Stimulated activated CD8-positive, alpha-beta memory T cell treated with anti-CD3 and anti-CD28 coated beads, Interleukin-15, amount 100 ng/mL, for 4 hours (primary cell): ENCODE measurements at regions not wholly inside any gene's neighbourhood (a gene's known extent, or its start where the extent isn't known, plus 50 kb on each side); places are given as distances from the start of the nearest gene placed in this dataset.
A peak's percentile ranks its signal among the peaks of the same experiment; 100 is the strongest.
"Not testable (repeated sequence)": the region's sequence is repeated elsewhere in the genome, so short reads cannot be mapped to it uniquely, and the experiment has no call there.

ENCODE experiments used
- DNase-seq, 2 donors: peaks; one replicate each; pipeline ENCODE4 v3.0.0-alpha.2; 2020; ENCODE audit warnings: low read depth in 2 of 2

DNA sequence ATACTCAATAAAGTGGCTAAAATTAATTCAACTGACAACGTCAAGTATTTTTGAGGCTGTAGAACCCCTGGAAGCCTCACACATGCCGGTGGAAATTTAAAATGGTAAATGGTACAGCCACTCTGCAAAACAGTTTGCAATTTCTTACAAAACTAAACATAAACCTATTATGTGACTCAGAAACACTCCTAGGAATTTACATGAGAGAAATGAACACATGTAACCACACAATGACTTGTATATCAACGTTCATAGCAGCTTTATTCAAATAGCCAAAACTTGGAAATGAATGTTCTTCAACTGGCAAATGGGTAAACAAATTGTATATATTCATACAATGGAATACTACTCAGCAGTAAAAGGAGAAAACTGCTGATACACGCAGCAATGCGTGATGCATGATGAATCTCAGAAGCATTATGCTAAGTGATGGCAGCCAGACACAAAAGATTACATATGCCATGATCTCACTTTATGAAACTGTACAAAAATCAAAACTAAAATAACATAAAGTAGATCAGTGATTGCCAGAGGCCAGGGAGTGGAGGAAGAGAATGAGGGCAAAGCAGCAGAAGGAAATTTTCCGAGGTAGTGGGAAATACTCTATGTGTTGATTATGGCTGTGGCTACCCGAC lies 112.5 kb downstream of the FAM50B start:
- DNase-seq = no peak

DNA sequence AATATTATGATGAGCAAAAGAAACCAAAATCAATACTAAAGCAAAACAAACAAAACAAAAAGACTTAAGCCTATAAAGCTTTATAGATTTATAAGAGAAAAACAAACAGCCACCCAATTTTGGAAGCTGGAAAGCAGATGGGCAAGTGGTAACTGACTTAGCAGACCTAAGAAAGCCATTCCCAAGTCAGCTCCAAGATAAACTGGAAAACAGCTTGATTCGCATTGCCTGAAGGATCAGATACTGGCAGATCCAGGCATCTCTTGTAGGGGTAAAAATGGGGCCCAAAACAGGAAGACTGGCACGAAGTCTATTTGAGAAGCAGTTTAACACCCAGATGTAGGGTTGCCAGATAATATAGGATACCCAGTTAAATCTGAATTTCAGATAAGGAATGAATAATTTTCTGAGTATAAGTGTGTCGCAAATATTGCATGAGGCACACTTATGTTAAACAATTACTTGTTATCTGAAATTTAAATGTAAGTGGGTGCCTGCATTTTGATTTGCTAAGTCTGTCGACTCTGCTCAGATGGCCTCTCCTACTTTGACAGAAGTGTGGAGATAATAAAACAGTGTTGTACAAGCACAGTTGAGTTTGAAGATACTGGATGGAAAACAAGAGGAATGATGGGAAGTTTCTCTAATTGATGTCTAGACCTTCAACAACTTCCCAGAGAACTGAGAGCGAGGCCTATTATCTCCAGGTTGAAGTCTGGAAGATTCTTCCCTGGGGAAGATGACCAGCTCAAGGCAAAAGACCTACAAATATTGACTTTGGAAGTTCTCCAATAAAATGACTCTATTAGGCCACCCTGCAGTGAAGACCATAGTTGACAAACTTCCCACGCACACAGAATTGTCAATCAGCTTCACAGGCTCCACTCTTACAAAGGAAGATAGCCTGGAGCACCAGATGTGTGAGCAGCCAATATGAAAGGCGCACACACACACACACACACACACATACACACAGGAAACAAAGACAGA lies 113.4 kb downstream of the FAM50B start:
- DNase-seq = no peak

DNA sequence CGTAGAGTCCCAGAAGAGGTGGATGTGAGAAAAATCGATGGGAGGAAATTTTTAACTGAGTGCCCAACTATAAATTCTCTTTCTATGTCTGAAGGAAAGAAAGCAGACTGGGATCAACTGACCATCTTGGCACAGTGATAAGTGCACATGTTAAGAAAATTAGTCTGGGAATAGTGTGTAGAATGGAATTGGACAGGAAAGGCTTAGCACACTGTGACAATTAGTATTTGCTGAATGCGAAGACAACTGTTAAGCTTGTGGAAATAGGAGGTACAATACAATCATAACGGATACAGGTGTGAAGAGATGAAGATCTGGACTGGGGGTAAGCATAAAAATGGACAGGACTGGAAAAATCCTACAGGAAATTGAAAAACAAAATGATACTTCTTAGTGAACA lies 114.3 kb downstream of the FAM50B start:
- no peak for DNase-seq

GRCh38 chr6:3965071-3965718 lies 113.7 kb downstream of the FAM217A start:
- no peak for DNase-seq

DNA sequence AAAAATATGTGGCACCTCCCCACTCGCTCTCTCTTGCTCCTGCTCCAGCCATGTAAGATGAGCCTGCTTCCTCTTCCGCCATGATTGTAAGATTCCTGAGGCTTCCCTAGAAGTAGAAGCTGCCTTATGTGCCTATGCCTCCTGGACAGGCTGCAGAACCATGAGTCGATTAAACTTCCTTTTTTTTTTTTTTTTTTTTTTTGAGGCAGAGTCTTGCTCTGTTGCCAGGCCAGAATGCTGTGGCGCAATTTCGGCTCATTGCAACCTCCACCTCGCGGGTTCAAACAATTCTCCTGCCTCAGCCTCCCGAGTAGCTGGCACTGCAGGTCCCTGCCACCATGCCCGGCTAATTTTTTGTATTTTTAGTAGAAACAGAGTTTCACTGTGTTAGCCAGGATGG lies 112.5 kb downstream of the FAM217A start:
- DNase-seq = no peak

GRCh38 chr6:3970097-3970496 lies 108.8 kb downstream of the FAM217A start:
- no peak for DNase-seq

GRCh38 chr6:3973152-3973551 lies 105.8 kb downstream of the FAM217A start:
- DNase-seq = not testable (repeated sequence)

DNA sequence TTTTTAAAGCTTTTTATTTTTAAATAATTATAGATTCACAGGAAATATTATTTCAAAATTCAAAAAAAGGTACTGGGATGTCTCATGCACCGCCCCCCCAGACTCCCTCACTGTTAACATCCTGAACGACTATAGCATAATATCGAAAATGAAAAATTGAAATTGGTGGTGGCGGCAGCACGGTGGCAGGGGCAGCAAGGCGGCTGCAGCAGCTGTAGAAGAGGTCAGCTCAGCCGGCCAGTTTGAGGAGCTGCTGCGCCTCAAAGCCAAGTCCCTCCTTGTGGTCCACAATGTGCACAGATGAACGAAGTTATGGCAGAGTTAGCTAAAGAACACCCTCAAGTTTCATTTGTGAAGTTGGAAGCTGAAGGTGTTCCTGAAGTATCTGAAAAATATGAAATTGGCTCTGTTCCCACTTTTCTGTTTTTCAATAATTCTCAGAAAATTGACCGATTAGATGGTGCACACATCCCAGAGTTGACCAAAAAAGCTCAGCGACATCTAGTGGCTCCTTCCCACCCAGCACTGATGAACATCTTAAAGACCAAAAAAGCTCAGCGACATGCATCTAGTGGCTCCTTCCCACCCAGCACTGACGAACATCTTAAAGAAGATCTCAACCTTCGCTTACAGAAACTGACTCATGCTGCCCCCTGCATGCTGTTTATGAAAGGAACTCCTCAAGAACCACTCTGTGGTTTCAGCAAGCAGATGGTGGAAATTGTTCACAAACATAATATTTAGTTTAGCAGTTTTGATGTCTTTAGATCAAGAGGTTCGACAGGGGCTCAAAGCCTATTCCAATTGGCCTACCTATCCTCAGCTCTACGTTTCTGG lies 100.8 kb downstream of the FAM217A start:
- peak in 1 of 2 donors; percentile 21 for DNase-seq

DNA sequence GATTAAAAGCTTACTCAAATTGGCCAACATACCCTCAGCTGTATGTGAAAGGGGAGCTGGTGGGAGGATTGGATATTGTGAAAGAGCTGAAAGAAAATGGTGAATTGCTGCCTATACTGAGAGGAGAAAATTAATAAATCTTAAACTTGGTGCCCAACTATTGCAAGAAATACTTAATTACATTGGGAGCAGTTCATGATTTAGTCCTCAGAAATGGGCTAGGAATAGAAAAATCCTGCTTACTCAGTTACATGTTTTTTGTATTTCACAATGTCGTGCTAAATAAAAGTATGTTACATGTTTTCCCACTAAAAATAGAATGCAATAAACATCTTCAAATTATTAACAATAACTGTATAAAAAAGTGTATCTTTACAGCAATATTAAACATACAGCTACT lies 100.0 kb downstream of the FAM217A start:
- DNase-seq = not testable (repeated sequence)

DNA sequence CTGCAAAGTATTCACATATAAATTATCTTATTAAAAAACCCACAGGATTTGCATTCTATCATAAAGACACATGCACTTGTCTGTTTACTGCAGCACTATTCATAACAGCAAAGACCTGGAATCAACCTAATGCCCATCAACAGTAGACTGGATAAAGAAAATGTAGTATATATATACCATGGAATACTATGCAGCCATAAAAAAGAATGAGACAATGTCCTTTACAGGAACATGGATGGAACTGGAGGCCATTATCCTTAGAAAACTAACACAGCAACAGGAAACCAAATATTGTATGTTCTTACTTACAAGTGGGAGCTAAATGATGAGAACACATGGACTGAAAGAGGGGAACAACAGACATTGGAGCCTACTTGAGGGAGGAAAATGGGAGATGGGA lies 97.0 kb downstream of the FAM217A start:
- DNase-seq = no peak

DNA sequence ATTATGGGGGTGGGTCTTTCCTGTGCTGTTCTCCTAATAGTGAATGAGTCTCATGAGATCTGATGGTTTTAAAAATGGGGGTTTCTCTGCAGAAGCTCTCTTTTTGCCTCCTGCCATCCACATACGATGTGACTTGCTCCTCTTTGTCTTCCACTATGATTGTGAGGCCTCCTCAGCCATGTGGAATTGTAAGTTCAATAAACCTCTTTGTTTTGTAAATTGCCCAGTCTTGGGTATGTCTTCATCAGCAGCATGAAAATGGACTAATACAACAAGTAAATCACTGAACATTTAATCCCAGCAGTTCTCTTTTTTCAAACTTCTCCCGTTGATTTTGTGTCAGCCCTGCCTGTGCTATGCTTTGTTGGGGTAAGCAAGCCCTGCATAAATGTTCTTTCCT lies 95.2 kb downstream of the FAM217A start:
- no peak for DNase-seq

DNA sequence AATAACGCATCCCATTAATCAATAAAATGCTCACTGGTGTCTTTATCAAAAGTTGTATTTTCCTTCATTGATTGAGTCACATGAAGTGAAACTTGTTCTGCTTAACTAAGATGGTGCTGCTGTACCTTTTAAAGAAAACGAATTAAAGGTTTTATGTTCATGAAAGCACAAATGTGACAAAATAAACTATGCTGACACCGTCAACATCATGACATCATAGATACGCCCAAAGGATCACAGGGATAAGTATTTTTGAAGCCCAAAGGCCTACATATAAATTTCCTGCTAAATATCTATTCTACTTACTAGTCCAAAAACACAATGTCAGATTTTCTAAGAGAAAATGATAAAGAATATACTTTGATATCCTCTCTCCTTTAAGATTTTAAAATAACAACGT lies 94.4 kb downstream of the FAM217A start:
- no peak for DNase-seq

GRCh38 chr6:3986241-3986640 lies 92.7 kb downstream of the FAM217A start:
- DNase-seq = no peak

- no peak for DNase-seq
Measured at GRCh38 chr6:3987053-3987452, 91.9 kb downstream of the FAM217A start.

GRCh38 chr6:3987576-3987975 lies 91.4 kb downstream of the FAM217A start:
- DNase-seq = no peak

- DNase-seq = peak; percentile 33 to 40
Measured at GRCh38 chr6:3990692-3991491, 88.0 kb downstream of the FAM217A start.

GRCh38 chr6:3991941-3992340 lies 87.0 kb downstream of the FAM217A start:
- DNase-seq = no peak

GRCh38 chr6:3996349-3996748 lies 82.6 kb downstream of the FAM217A start:
- no peak for DNase-seq

- no peak for DNase-seq
Measured at GRCh38 chr6:3997177-3997770, 81.7 kb downstream of the FAM217A start.
